Mucosa of rectum (tissue), 2 donors: ENCODE measurements at regions not wholly inside any gene's neighbourhood (a gene's known extent, or its start where the extent isn't known, plus 50 kb on each side); places are given as distances from the start of the nearest gene placed in this dataset.
A peak's percentile ranks its signal among the peaks of the same experiment; 100 is the strongest.

ENCODE experiments used
- H3K27ac ChIP-seq, 2 donors: one replicate each; pipeline ENCODE4 v1.7.0; 2013; ENCODE audit warnings: inconsistent platforms in 2 of 2, low read depth in 2 of 2, low read length in 2 of 2
- H3K27me3 ChIP-seq, 2 donors: one replicate each; pipeline ENCODE4 v1.7.0; 2013; ENCODE audit warnings: low read length in 2 of 2; ENCODE audit not compliant: control insufficient read depth in 2 of 2, insufficient read depth in 2 of 2
- H3K36me3 ChIP-seq, 2 donors: one replicate each; pipeline ENCODE4 v1.7.0; 2013; ENCODE audit warnings: low read length in 2 of 2; ENCODE audit not compliant: control insufficient read depth in 2 of 2, insufficient read depth in 2 of 2
- H3K4me1 ChIP-seq, 2 donors: one replicate each; pipeline ENCODE4 v1.7.0; 2013; ENCODE audit warnings: low read length in 2 of 2, mild to moderate bottlenecking in 1 of 2; ENCODE audit not compliant: control insufficient read depth in 2 of 2, insufficient read depth in 2 of 2
- H3K4me3 ChIP-seq, 2 donors: one replicate each; pipeline ENCODE4 v1.7.0; 2013; ENCODE audit warnings: low read length in 2 of 2
- H3K9ac ChIP-seq, 2 donors: one replicate each; pipeline ENCODE4 v1.7.0; 2013; ENCODE audit warnings: low read length in 2 of 2, low read depth in 1 of 2, mild to moderate bottlenecking in 1 of 2
- H3K9me3 ChIP-seq, 2 donors: one replicate each; pipeline ENCODE4 v1.7.0; 2013; ENCODE audit warnings: low read length in 2 of 2; ENCODE audit not compliant: control insufficient read depth in 2 of 2
- donor health status: healthy.
- donor health status: Normal muscosa, but diverticular disease.

DNA sequence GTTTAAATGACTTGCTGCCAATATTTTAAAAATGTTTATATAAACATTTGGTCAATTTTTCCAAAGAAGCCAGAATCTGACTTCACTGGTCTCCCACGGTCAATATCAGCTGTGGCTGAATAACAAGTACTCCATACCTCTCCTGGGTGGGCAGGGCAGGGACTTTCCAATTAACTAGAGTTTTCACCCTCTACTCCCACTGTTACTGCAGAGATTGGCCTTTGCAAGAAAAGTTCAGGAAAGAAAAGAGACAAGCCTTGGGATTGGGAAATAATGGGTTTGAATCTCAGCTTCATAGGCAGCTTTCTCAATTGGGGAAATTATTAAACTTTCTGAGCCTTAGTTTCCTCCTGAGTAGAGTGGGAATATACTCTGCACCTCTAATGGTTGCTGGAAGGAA is 236.9 kb downstream of the PRL start:
- Histone ChIP-seq H3K9me3 (no peaks in the 10 kb centered on the region), H3K9ac (no peak overlapping the region), H3K4me3 (no peak overlapping the region), H3K36me3 (no peaks in the 10 kb centered on the region), H3K4me1 (no peaks in the 10 kb centered on the region), H3K27me3 (no peaks in the 10 kb centered on the region), H3K27ac (no peak overlapping the region)

DNA sequence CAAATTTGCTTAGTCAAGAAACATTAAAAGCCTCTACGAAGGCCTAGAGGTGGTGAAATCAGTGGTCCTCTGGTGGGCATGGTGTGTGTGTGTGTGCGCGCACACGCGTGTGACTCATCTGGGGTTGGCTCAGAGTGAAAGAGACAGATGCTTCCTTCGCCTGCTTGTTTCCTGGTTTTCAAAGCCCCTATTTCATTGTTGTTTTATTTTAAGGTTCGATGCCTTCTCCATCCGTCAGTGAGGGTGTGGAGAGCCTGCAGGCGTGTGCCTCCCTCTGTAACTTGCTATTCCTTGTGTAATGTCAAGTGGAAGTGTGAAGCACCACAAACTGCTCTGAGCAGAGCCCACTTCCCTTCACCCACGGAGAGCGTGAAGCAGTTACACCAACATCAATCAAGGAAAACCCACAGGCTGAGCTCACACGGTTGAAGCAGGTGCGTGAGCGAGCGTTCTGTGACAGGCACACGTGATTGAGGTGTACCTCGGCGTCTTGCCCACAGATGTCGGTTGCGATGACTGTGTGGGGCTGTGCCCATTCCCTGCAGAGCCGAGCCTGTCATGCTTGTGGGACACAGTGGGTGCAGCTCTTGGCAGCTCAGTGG is 233.9 kb downstream of the PRL start:
- no peaks in the 10 kb centered on the region for H3K9me3 ChIP-seq
- H3K27ac ChIP-seq: no peak overlapping the region
- H3K4me1 ChIP-seq: no peaks in the 10 kb centered on the region
- H3K36me3 ChIP-seq: no peaks in the 10 kb centered on the region
- no peak overlapping the region for H3K4me3 ChIP-seq
- H3K27me3 ChIP-seq: no peaks in the 10 kb centered on the region
- H3K9ac ChIP-seq: no peak overlapping the region

DNA sequence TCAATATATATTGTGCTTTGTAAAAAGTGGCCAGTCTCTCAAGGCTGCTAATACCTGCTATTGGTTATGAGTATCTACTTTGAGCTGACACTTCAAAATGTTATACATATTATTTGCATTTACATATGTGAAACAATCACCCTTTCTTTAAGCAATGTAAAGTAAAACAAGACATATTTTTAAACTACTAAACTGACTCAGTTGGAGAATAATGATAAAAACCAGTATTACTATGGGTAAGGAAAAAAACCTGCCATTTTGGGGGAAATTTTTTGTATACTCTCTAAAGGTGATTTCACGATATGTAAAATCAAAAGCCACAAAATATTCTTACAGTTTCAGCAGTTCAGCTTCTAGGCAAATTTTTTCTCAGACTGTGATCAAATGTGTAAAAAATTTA is 232.3 kb downstream of the PRL start:
- no peaks in the 10 kb centered on the region for H3K9me3 ChIP-seq
- H3K4me1 ChIP-seq: no peaks in the 10 kb centered on the region
- H3K27me3 ChIP-seq: no peaks in the 10 kb centered on the region
- no peaks in the 10 kb centered on the region for H3K36me3 ChIP-seq
- H3K9ac ChIP-seq: no peak overlapping the region
- H3K27ac ChIP-seq: no peak overlapping the region
- no peak overlapping the region for H3K4me3 ChIP-seq

DNA sequence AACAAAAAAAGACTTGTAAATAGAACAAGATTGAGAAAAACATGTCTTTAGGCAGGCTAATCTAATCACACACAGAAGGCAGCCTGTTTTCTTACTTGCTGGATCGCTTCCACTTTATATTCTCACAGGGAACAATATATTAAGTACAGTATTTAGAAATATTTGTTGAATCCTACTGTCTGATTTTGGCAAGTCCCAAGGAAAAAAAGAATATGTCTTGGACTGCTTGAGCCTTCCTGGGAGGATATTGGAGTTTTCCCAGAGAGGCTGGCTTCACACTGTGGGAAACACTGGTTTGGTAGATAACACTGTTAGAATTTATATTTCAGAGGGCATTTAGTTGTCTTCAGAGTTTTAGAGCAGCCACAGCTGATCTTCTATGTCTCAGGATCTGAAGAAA is 229.7 kb downstream of the PRL start:
- H3K9ac ChIP-seq: no peak overlapping the region
- H3K27ac ChIP-seq: no peak overlapping the region
- H3K27me3 ChIP-seq: no peaks in the 10 kb centered on the region
- H3K9me3 ChIP-seq: no peaks in the 10 kb centered on the region
- H3K4me3 ChIP-seq: no peak overlapping the region
- H3K4me1 ChIP-seq: no peaks in the 10 kb centered on the region
- H3K36me3 ChIP-seq: no peaks in the 10 kb centered on the region

DNA sequence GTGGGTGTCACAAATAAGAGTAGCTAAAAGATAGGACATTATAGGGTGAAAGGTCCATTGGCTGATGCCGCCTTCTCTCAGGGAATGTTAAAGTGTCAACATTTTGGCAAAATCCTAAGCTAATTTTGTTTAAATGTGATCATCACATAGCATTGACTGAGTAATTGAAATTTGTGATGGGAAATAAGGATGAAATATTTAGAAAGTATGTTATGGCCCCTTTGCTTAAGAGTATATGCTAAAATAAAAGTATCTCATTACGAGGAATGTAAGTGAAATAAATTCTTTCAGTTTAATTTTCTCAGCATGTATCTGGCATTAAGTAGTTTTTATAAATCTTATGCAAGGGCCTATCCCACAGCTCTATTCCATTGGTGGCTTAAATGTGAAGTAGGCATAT is 229.2 kb downstream of the PRL start:
- Histone ChIP-seq H3K4me3 (no peak overlapping the region), H3K36me3 (no peaks in the 10 kb centered on the region), H3K27me3 (no peaks in the 10 kb centered on the region), H3K4me1 (no peaks in the 10 kb centered on the region), H3K9ac (no peak overlapping the region), H3K9me3 (no peaks in the 10 kb centered on the region), H3K27ac (no peak overlapping the region)

DNA sequence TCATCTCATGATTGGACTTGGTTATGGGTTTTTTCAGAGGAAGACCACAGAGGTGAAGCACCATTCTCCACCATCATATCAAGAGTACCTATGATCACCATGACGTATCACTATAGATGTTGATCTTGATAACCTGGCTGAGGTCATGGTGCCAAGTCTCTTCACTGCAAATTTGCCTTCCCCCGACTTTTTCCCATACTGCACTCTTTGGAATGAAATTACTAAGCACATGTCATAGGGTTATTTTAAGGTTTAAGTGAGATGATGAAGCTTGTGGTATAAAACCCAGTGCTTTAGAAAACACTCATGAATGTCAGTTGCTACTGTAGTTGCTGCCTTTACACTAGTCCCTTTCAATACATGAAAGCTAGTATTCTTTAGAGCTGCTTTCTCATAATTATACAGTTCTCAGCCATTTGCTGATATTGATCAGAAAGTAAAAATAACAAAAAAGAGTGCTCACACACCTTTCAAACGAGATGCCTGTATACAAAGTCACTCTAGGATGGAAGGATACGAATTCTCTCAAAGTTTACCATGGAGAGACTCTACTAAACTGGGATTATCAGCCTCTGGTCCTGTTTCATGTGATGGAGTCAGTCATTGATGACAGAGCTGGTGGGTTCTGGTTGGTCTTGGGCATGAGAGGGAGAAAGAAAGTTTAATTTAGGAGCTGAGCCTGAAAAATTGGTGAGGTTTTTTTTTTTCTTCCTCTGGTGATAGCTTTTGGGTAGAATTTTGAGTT is 228.1 kb downstream of the PRL start:
- no peaks in the 10 kb centered on the region for H3K27me3 ChIP-seq
- no peak overlapping the region for H3K27ac ChIP-seq
- no peaks in the 10 kb centered on the region for H3K4me1 ChIP-seq
- no peak overlapping the region for H3K4me3 ChIP-seq
- no peaks in the 10 kb centered on the region for H3K9me3 ChIP-seq
- no peak overlapping the region for H3K9ac ChIP-seq
- H3K36me3 ChIP-seq: no peaks in the 10 kb centered on the region

DNA sequence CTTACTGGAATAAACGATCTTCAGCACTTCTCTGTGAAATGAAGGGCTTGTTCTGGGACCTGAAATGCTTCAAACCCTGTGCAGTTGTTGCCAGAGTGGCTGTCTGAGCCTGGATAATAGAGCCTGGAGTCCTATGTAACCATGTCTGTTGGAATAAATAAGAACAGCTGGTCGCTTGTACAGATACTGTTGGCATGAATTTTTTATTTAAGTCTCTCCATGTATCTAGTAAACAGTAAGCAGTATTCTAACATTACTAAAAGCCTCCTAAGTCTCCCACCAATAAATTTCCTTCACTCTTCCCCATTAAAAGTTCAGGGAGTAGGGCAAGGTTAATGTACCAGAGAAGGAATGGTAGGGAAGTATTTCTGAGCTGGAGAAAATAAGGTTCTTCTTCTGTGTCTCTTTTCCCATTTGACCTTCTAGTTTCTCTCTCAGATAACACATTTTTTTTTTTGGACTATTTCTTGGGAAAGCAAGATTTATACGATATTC is 227.5 kb downstream of the PRL start:
- no peaks in the 10 kb centered on the region for H3K27me3 ChIP-seq
- H3K27ac ChIP-seq: peak overlapping the region in 1 of 2 donors; percentile 21
- H3K36me3 ChIP-seq: no peaks in the 10 kb centered on the region
- no peaks in the 10 kb centered on the region for H3K4me1 ChIP-seq
- H3K9ac ChIP-seq: no peak overlapping the region
- no peaks in the 10 kb centered on the region for H3K9me3 ChIP-seq
- H3K4me3 ChIP-seq: no peak overlapping the region

DNA sequence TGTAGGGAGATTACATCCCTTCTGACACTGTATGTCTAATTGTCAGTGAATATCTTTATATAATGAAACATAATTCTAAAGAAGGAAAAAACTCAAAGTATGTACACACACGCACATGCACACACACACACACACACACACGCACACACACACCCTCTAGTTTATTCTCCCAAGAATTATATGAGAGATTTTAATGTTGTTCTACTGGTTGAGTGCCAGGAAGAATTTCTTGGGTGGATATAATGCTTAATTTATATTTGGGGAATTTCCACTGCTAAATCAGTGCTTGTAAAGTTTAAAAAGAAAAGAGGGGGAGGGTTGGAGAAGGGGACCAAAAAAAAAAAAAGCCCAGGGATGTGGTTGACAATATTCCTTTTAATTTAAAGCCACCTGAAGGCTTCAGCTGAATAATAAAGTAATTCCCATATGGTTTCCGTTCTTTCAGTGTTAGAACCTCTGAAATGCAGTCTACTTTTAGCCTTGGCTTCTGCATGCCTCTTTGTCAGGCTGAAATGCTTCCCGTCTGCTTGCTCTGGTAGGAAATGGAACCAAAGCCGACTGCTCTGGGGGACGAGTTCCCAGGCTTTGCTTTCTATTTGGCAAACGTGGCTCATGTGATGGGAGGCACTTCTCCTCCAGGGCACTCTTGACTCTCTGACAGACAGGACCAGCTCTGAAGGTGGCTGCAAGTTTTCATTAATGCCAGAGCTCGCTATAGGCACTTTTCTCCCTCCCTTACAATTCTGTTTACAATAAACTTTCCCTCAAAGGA is 225.4 kb downstream of the PRL start:
- Histone ChIP-seq H3K9me3 (no peaks in the 10 kb centered on the region), H3K36me3 (no peaks in the 10 kb centered on the region), H3K4me3 (peak overlapping the region in 1 of 2 donors; percentile 34), H3K27ac (peak overlapping the region in 1 of 2 donors; percentile 13), H3K9ac (no peak overlapping the region), H3K4me1 (no peaks in the 10 kb centered on the region), H3K27me3 (no peaks in the 10 kb centered on the region)

DNA sequence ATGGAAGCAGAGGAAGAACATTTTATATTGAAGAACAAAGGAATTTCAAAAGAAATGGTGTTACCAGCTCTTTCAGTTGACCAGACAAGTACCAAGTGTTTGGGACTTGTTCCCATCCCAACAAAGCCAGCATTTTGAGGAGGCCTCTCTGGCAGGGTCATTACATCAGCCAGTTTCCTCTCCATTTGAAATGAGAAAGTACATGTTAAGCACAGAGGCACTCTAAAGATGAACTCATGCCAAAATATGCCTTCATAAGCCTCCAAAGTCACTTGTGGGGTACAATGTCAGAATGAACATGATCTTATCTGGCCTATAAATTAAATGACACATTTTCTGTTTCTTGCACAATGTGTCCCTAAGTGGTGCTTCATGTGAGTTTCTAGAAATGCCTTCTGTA is 223.9 kb downstream of the PRL start:
- H3K36me3 ChIP-seq: no peaks in the 10 kb centered on the region
- no peaks in the 10 kb centered on the region for H3K4me1 ChIP-seq
- no peaks in the 10 kb centered on the region for H3K27me3 ChIP-seq
- H3K27ac ChIP-seq: no peak overlapping the region
- no peak overlapping the region for H3K4me3 ChIP-seq
- no peak overlapping the region for H3K9ac ChIP-seq
- no peaks in the 10 kb centered on the region for H3K9me3 ChIP-seq

DNA sequence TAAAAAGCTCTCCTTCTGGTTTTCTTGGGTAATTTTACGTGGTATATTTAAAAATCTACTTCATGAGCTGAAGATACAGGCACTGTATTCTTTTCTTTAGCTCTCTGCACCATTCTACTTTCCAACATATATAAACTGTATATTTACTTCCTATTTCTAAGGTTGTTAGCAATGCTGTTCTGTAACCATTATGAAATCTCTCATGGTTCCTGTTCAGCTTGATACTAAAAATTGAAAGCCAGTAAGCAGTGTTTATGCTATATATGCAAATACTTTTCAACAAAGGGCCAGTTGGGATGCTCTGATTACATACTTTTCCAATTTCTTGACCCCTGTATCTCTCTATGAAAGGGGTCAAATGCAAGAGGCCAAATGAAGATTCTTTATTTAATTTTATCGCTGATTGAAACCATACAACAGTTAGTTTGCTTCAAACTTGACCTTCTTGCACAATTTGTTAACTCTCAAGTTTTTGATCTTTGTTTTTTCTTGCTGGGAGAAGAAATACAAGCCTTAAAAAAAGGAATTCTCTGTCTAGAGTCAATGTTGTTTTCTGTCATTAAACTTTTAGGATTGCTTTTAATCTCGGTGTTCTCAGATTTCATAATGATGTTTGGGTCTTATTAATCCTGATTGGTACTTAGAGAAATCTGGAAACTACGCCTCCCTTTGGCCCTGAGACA is 223.2 kb downstream of the PRL start:
- Histone ChIP-seq H3K9ac (no peak overlapping the region), H3K4me3 (no peak overlapping the region), H3K27ac (no peak overlapping the region), H3K36me3 (no peaks in the 10 kb centered on the region), H3K27me3 (no peaks in the 10 kb centered on the region), H3K4me1 (no peaks in the 10 kb centered on the region), H3K9me3 (no peaks in the 10 kb centered on the region)
